ENCODE measurements at regions not wholly inside any gene's neighbourhood (a gene's known extent, or its start where the extent isn't known, plus 50 kb on each side); places are given as distances from the start of the nearest gene placed in this dataset.
A peak's percentile ranks its signal among the peaks of the same experiment; 100 is the strongest.

- DNase-seq, result no peak
These were observed 348.4 kb downstream of the BCAT1 start for GRCh38 chr12:24600551-24600950.

DNA sequence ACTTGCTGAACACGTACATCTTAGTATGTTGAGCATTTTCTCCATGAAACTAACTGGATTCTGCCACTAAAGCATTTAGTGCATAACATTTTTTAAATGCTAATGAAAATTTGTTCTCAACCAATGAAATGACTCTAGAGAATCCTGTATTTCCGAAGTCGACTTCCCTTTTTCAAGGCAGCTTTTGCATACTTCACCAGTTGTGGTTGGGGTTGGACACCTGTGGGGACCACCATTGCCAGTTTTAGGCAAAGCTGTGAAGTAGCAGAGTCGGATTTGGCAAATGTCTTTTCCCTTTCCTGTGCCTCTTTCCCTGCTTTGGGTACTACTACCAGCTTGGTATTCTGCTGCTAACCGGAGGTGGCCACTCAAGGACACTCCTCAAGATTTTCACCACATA lies 349.2 kb downstream of the BCAT1 start:
- DNase-seq, result no peak

GRCh38 chr12:24597580-24597979 lies 351.3 kb downstream of the BCAT1 start:
- DNase-seq, result no peak

DNA sequence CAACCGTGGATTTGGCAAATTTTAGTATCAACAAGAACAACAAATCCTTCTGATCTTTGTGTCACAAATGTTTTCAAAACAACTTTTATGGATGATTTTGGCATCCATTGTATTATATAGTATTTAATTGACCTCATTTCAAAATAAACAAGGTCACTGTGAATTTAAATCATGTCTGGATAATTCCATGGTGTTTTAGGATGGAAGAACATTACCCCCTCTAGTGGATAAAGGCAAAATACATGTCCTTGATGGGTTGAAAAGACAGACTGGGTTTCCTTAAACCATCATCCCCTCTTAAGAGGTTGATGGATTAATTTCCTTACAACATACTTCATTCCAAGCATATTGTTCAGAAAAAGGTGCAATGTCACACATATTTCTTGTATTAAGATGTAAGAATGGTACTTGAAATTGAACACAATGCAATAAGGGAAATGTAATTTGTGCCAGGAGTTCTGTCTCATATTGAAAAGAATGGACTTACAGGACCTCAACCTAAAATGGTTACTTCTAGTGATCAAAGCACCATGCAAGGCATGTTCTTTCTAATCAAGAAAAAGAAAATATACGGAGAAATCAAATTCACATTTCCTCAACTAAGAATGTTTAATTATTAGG lies 352.0 kb downstream of the BCAT1 start:
- peak; percentile 49 for DNase-seq

GRCh38 chr12:24595652-24596235 lies 353.2 kb downstream of the BCAT1 start:
- no peak for DNase-seq

DNA sequence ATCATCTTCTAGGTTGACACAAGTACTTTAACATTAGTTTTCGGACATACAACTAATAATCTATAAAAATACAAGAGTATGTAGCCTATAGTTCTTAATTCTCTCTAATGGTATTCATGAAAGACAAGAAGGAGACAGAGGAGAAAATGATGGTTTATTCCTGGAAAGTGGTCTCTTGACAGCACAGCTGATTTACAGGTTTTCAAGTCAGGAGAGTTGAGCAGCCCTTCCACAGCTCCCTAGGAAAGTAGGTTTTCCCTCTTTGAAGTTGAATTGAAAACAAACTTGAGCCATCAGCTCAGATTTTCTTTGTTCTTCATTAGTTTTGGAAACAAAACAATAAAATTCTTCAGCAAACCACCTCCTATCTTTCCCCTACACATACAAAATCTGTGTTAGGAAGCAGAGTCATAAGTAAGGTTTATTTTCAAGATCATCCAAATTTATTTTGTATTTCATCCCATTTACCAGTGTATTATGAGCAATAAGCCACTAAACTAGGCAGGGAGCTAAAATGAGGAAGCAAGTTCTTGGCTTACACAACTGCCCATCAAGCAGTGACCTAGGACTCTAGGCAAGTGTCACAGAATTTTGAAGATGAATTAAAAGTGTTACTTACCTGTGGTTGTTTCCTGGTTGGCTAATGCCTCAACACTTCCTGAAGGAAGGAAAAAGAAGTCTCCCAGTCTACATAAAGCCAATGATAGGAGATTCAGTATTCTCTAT lies 357.0 kb downstream of the BCAT1 start:
- no peak for DNase-seq

DNA sequence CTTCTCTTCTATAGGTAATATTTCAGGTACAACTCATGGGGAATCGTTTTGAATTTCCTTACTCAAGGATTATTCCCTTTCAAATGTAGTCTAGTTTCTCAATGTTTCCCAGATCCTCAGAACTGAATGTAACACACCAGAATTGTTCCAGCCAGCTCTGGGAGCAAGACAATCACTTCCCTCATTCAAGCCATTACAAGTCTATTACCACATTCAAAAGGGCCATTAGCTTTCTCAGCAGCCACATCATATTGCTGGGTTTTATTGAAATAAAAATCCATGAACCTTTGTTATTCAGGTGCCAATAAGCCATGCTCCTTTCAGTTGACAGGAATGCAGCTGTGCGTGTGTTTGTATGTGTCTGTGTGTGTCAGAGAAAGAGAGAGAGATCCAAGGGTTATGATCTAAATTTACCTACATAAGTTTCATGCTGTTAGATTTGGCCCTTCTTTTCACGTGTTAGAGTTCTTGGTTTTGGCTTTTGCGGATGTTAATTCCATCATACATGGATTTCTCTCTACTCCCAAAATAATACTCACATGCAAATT lies 357.7 kb downstream of the BCAT1 start:
- DNase-seq, result no peak

DNA sequence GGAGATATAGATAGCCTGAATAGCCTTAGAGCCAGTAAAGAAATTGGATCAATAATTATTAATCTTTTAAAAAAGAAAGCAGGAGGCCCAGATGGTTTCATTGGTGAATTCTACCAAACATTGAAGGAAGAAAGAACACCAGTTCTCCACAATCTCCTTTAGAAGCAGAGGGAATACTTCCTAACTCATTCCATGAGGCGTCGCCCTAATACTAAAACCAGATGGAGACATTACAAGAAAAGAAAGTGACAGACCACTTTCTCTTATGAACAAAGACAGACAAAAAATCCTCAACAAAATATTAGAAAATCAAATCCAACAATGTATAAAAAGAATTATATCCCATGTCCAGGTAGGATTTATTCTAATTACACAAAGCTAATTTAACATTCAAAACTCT lies 362.6 kb downstream of the BCAT1 start:
- DNase-seq, result no peak

- DNase-seq, result no peak
These were observed 364.7 kb downstream of the BCAT1 start for GRCh38 chr12:24584032-24584675.

DNA sequence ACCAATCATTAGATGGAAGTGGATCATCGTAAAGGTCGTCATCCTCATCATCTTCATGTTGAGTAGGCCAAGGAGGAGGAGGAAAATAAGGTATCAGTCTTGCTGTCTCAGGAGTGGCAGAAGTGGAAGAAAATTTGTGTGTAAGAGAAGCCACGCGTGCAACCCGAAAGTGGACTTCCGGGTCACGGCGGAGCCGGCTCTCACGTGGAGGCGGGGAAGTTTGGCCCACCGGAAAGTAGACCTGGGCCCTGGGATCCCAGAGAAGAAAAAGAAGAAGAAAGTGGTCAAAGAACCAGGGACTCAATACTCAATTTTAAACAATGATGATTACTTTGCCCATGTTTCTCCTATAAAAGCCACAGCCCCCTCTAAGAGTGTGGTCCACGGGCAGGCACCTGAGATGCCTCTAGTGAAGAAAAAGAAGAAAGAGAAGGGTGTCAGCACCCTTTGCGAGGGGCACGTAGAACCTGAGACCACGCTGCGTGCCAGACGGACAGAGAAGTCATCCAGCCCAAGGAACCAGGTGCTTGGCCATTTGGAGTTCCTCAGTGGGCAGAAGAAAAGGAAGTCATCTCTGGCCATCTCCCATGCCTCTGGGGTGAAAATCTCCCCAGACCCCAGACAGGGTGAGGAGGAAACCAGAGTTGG lies 365.8 kb downstream of the BCAT1 start:
- DNase-seq, result no peak

GRCh38 chr12:24574538-24574937 lies 374.4 kb downstream of the BCAT1 start:
- no peak for DNase-seq

DNA sequence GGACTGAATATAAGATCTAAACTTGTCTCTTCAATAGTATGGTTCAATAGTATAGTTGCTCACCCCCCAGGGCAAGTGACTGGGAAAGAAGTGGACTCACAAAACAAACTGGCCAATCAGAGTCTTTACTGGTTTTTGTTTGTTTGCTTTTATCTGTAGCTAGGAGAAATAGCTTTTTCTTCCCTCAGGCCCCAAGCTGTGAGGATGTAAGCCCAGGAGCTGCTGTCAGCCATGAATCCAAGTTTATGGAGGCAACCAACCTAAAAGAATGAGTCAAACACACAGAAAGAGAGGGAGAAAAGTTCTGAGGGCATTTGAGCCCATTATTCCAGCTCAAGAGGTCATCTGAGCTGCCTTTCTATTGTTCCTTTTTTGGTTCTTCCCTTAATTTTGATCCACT lies 375.3 kb downstream of the BCAT1 start:
- DNase-seq, result no peak

DNA sequence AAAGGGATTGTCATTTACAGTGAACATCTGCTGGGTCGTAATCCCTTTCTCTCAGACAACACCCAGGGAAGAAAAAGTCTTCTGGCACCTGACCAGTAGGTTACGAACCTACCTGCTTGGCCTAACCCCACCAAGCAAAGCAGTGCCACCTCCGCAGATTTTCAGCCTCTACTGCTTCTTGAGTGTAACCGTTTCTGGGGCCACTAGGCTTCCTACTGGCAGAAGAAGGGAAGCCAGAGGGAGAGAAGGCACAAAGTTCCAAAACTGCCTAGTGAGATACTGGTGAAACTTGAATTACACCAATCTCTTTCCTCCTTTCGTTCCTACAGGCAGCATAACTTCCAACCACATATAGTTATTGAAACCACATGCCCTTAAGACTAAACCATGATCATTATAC lies 383.6 kb downstream of the BCAT1 start:
- no peak for DNase-seq

- no peak for DNase-seq
These were observed 386.0 kb downstream of the BCAT1 start for GRCh38 chr12:24562771-24563431.

DNA sequence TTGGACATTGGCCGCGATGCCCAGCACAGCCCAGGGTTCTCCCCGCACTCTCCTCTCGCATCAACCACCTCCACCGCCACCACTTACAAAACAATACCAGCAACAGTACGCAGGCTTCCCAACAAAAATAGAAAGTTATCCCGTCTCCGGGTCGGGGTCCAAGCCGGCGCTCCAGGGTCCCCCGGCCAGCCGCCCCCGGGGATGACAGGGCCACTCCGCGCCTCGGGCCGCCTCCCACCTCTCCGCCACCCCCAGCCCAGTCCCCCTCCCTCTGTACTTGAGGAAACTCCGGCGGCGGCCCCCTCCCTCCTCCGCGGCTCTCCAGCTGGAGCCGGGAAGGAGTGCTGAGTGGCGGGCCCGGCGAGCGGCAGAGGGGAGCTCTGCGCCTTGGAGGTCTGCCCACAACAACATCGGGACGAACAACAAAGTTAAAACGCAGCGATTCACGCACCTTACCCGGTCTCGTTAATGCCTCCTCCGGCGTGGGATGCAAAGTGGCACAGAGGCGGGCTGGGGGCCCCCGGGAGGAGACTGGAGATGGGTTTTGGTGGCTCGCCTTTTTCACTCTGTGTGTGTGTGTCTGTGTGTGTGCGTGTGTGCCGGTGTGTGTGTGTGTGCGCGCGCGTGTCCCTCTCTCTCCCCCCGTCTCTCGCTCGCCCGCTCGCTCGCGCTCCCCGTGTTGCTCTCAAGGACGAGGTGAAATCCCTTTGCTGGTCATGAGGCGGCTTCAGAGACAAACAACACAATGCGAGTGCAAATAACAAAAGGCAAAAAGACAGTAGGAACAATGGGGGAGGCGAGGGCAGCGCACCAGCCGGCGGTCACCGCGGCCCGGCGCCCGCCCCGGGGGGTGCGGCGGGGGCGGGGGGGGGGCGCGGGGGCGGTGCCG lies 386.8 kb downstream of the BCAT1 start:
- peak; percentile 54 for DNase-seq

DNA sequence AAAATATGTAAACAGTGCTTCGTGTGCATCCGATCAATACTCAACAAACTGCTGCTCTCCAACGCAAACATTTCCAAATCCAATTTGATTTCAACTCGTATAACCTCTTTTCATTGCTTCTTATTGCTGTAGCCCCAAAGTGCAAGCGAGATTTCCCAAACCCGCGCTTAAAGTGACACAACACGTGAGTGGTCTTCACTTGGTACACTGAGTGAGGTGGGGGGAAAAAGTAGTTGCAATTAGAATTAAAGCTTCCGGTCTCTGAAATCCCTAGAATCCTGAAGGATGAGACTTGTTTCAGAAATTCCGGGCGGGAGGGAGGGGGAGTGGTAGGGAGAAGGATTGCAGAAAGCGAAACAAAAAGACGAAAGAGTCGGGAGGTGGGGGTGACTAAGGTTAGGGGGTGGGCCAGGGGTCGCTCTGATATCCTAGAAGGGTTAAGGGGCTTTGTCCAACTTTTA lies 387.5 kb downstream of the BCAT1 start:
- no peak for DNase-seq

DNA sequence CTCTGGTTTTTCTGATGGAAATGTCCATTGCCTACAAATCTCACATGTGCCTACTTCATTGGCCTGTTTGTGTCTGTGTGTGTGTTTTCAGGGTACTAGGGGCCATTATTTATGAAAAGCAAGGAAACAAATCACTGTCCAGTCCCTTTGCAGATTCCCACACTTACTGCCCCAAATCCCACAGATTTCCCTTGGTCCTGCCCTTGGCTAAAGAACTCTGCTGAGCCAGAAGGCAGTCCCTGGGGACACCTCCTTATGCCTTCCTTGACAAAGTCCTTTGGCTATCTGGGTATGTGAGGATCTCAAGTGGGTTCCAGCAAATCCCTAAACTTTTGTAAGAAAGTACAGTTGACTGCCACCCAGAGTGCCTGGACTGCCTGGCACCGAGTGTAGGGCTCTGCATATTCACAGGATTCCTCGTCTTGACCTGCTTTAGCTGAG lies 388.1 kb downstream of the BCAT1 start:
- no peak for DNase-seq

GRCh38 chr12:24560192-24560775 lies 388.6 kb downstream of the BCAT1 start:
- no peak for DNase-seq

- DNase-seq, result no peak
These were observed 391.2 kb downstream of the BCAT1 start for GRCh38 chr12:24557738-24558137.

GRCh38 chr12:24555730-24556129 lies 393.2 kb downstream of the BCAT1 start:
- no peak for DNase-seq
